NCI-H446 (cell line): ENCODE measurements at regions not wholly inside any gene's neighbourhood (a gene's known extent, or its start where the extent isn't known, plus 50 kb on each side); places are given as distances from the start of the nearest gene placed in this dataset.
A peak's percentile ranks its signal among the peaks of the same experiment; 100 is the strongest.

Source experiments
- DNase-seq, 2 experiments: peaks; one replicate each; lab custom pipeline; 2025; lab: John Stamatoyannopoulos, UW

DNA sequence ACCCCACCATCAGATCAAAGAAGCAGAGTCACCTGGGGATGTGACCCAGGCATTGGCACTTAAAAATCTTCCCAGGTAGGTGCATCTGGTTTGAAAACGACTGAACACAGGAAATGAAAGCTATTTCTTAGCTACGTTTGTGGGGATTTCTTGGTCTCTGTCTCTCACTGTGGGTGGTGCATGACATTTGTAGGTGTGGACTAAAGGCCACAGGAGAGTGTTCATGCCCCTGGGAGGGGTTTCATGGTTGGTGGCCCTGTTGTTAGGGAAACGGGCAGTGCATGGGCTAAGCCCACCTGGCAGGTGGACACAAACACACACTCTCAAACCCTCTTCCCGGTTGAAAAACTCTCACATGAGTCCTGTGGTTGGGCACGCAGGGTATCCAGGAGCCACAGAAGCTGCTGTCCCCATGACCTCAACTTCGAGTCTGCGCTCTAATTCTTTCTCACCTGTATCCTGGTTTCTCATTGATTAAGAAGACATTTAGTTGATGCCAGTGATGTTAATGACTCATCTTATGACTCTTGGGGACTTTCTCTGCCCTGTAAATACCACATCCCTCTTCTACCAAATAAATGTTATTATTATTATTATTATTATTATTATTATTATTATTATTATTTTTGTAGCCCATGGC is 119.4 kb downstream of the MRPS6 start:
- DNase-seq: no peak

- no peak for DNase-seq
These were observed 122.0 kb downstream of the MRPS6 start for GRCh38 chr21:34195335-34195734.

DNA sequence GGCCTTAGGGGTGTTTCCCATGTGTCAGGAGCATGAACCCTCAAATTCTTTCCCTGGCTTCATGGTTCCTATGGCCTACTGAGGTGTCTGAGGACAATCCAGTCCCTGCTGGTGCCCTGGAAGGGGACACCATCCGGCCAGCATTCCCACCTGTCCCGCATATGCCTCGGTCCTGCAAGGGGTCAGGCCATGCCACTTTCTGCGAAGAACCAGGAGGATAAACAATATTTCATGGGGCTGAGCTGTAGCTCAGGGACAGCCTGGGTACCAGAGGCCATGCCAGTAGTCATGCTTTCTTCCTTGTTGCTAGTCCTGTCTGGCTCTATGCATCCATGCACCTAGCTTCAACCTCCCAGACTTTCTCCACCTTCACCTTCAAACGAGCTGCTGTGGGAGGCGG is 123.6 kb downstream of the MRPS6 start:
- DNase-seq: no peak

DNA sequence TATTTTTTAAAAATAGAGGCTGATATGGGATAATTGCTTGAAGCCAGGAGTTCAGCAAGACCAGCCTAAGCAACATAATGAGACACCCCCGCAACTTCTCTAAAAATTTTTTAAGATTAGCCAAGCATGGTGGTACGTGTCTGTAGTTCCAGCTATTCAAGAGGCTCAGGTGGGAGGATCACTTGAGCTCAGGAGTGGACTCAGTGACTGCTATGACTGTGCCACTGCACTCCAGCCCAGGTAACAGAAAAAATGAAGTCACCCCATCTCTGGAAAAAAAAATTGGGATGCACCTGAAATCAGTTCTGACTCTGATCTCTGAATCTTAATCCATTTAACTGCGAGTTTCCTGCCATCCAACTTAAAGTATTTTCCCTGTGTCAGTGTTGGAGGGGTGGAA is 124.2 kb downstream of the MRPS6 start:
- DNase-seq: no peak

DNA sequence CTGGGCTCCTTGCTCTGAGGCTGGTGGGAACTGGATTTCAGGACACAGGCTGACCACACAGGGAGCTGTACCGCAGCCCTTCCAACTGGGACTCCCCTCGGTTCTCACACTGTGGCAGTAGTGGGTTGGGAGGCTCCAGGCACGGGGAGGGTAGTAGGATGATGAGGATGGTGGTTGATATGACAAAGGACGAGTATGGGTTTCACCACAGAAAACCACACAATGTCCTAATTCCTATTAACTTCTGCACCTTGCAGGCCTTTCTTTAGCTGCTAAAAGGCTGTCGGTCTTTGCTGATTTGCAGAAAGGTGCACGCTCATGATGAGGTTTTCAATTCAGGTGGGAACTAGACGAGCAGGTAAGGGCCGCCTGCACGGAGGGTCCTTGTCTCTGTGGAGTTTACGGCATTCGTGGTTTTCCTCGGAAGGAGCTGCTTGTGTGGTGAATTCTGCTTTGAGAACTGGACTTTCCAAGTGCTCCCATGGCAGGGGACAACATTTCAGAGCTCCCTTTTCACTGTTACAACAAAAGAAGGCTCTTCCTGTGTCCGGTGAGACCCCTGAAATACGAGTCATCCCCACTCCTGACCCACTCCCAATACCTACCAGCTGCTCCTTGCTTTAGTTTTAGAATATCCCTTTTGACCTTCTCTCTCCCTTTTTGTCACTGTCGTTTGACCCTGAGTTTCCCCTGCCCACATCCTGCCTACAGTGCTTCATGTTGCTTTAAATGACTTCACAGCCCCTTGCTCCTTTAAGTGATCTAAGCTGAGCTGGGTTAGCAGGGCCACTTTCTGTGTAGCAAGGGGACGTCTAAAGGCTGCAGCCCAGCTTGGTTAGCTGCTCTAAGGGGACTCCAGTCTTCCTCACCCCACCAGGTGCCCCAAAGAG is 125.1 kb downstream of the MRPS6 start:
- no peak for DNase-seq

- peak in 1 of 2 experiments; percentile 39 for DNase-seq
These were observed 125.9 kb downstream of the MRPS6 start for GRCh38 chr21:34199121-34199910.

GRCh38 chr21:34200288-34200905 is 127.0 kb downstream of the MRPS6 start:
- no peak for DNase-seq

DNA sequence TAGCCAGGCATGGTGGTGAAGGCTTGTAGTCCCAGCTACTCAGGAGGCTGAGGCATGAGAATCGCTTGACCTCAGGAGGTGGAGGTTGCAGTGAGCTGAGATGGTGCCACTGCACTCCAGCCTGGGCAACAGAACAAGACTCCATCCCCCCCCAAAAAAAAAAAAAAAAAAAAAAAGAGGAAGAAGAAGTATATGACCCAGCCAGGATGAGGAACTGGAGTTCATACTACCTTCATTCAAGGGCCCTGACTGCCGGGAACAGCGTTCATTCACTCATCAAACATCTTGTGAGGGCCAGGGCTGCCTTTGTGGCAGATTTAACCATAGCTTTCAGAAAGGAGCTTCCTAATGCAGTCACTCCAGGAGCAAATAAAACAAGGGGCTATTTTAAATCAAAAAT is 127.6 kb downstream of the MRPS6 start:
- DNase-seq: no peak

GRCh38 chr21:34201481-34201858 is 128.1 kb downstream of the MRPS6 start:
- no peak for DNase-seq

- no peak for DNase-seq
These were observed 129.4 kb downstream of the MRPS6 start for GRCh38 chr21:34202553-34203372.

DNA sequence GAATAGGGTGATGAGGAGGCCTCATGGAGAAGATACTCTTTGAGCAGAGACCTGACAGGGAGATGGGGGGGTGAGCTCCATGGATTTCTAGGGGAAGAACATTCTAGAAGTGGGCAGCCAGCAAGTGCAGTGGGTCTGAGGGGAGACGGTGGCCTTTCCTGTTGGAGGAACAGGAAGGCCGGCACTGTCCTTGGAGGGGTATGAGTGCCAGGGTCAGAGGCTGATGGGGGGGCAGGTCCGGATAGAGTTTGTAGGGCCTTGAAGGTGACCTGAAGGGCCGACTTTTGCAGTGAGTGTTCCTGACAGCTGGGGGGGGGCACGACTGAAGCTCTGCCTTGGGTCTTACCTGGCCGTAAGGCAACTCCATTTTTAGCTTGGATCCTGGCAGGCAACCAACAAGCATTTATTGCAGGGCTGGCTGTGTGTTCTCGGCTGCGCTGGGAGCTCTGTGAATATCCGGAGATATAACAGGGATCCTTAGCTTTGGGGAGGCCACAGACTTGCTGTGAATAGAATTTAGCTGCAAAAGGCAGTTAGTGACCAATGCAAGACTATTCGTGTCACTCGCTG is 130.6 kb downstream of the MRPS6 start:
- DNase-seq: peak in 1 of 2 experiments; percentile 45

DNA sequence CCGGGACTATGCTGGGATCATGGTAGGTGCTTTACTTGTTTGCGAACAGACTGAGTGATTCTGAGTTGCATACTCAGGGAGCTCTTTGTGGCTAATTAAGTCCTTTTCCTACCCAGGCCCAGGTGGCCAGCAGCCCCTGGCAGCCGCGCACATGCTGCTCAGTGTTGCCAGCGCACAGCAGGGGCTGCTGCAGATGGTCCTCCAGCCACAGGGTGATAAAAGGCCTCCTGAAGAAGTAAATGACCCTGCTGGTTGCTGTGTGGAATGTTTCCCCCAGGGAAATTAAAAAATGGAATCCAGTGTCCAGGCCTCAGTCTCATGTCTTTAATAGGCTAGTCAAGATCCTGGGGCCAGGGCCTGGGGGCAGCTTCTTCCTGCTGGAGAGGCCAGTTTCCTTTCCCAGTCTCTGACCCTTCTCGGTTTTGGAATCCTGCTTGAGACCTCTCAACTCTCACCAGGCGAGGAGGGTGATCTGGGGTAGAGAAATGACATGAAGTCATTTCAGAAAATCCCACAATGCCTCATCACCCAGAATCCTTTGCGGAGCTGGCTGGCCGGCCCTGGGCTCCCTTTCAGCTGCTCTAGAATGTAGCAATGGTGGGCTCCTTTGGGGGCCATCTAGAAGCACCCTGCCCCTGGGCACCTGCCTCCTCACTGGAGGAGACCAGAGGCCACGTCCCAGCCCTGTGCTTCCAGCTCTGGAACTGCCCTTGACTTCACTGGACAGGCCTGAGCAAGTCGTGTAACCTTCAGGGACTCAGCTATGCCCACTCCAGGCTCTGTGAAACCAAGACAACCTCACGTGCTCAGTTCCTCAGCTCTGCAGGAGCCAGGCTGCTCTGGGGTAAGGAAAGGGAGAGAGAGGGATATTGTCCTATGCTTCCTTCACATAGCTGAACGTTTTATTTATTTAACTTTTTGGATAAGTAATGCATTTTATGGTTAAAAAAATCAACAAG is 131.4 kb downstream of the MRPS6 start:
- DNase-seq: peak; percentile 81 to 95

GRCh38 chr21:34205811-34206571 is 132.6 kb downstream of the MRPS6 start:
- peak; percentile 84 to 96 for DNase-seq

DNA sequence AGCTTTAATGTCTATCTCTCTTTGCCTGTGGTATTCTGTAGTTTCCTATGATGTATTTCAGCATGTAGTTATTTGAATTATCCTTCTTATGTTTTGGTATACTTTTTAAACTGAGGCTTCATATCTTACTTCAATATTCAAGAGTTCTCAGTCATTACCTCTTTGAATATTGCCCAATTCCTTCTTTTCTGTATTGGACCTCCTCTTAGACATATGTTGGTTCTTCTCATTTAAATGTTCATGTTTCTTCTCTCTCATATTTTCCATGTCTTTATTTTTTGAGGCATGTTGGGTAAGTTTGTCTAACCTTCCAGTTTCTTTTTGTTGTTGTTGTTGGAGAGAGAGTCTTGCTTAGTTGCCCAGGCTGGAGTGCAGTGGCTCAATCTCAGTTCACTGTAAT is 140.6 kb downstream of the MRPS6 start:
- no peak for DNase-seq

- DNase-seq: no peak
These were observed 142.1 kb downstream of the MRPS6 start for GRCh38 chr21:34215501-34215900.

DNA sequence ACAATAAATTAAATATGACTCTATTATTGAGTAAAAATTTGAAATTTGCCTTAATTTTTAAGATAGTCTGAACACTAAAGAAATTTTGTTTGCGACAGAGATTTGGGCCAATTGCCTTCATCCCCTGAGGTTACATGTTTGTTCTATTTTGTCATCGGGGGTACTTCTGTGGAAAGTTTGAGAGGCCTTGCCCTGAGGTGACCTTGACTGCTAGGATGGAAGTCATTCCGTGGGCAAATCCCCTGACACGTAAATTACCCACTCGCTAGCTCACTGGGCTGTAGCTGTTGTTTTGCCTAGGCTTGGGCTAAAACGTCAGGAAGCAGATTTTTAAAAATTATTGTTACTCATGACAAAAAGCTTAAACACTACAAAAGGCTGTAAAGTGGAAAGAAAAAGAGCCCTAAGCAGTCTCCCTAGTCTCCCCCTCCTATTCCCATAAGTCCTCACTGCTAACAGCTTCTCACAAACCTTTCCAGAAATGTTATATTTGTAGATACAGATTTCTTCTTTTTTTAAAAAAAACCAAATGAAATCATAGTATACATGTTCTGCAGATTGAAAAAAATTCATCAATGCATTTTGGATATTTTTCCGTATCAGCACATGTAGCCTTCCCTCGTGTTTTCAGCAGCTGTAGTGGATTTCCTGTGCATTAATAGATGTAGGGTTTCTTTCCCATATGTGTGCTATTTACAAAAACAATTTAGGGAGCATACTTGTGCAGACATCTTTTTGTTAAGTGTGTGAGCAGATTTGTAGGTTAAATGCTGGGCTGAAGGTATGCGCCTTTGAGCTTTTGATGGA is 142.7 kb downstream of the MRPS6 start:
- no peak for DNase-seq

DNA sequence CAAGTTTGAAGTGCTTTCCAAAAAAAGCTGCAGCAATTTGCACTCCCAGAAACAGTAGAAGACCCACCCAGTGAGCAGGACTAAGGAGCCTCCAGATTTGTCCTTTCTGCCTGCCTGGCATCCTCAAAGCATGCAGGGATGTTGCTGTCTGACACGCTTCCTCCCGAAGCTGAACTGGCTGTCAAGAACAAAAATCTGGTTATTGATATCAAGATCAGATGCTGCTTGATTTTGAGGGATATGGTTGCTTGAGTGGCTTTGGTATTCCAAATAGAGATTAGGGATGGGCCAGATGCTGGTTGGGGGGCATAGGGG is 143.3 kb downstream of the MRPS6 start:
- DNase-seq: no peak

- DNase-seq: no peak
These were observed 143.9 kb downstream of the MRPS6 start for GRCh38 chr21:34217263-34217662.
